Trophoblast cell (in vitro differentiated cells and primary cell): ENCODE measurements at regions not wholly inside any gene's neighbourhood (a gene's known extent, or its start where the extent isn't known, plus 50 kb on each side); places are given as distances from the start of the nearest gene placed in this dataset.
A peak's percentile ranks its signal among the peaks of the same experiment; 100 is the strongest.

Source experiments
- DNase-seq, 2 donors: peaks; one replicate each; pipeline ENCODE4 v3.0.0-alpha.2; 2016
- H2AFZ ChIP-seq: 2 replicates; pipeline ENCODE4 v1.6.1; 2013; ENCODE audit warnings: low read length, moderate library complexity, mild to moderate bottlenecking; ENCODE audit not compliant: insufficient read depth, poor library complexity
- H2AK5ac ChIP-seq: 2 replicates; pipeline ENCODE4 v1.6.1; 2013; ENCODE audit warnings: mild to moderate bottlenecking, low read length
- H2BK120ac ChIP-seq: 2 replicates; pipeline ENCODE4 v1.6.1; 2013; ENCODE audit warnings: low read length, mild to moderate bottlenecking, moderate library complexity; ENCODE audit not compliant: insufficient read depth, poor library complexity
- H2BK12ac ChIP-seq: 2 replicates; pipeline ENCODE4 v1.6.1; 2013; ENCODE audit warnings: mild to moderate bottlenecking, low read length, moderate library complexity
- H2BK5ac ChIP-seq: 2 replicates; pipeline ENCODE4 v1.6.1; 2013; ENCODE audit warnings: low read length, low read depth, moderate library complexity, mild to moderate bottlenecking; ENCODE audit not compliant: poor library complexity
- H3K14ac ChIP-seq: 2 replicates; pipeline ENCODE4 v1.6.1; 2013; ENCODE audit warnings: mild to moderate bottlenecking, low read length
- H3K18ac ChIP-seq: 2 replicates; pipeline ENCODE4 v1.6.1; 2013; ENCODE audit warnings: mild to moderate bottlenecking, low read length
- H3K23ac ChIP-seq: 2 replicates; pipeline ENCODE4 v1.6.1; 2013; ENCODE audit warnings: low read length
- H3K27ac ChIP-seq: 2 replicates; pipeline ENCODE4 v1.5.1; 2013; ENCODE audit warnings: low read depth, mild to moderate bottlenecking, inconsistent platforms, low read length, moderate library complexity
- H3K27me3 ChIP-seq: 2 replicates; pipeline ENCODE4 v1.6.1; 2013; ENCODE audit warnings: inconsistent platforms, mild to moderate bottlenecking, low read length, moderate library complexity; ENCODE audit not compliant: insufficient read depth
- H3K36me3 ChIP-seq, 2 experiments: 1 replicate in 1 of 2; 2 replicates in 1 of 2; pipeline ENCODE4 v1.6.1; 2013; ENCODE audit warnings: low read length in 2 of 2, mild to moderate bottlenecking in 2 of 2, moderate library complexity in 1 of 2; ENCODE audit not compliant: insufficient read depth in 2 of 2, control insufficient read depth in 1 of 2
- H3K4ac ChIP-seq: 2 replicates; pipeline ENCODE4 v1.6.1; 2013; ENCODE audit warnings: low read depth, mild to moderate bottlenecking, low read length, moderate library complexity
- H3K4me1 ChIP-seq, 2 experiments: 1 replicate in 1 of 2; 2 replicates in 1 of 2; pipeline ENCODE4 v1.6.1; 2013; ENCODE audit warnings: low read length in 2 of 2, mild to moderate bottlenecking in 2 of 2, moderate library complexity in 1 of 2; ENCODE audit not compliant: insufficient read depth in 2 of 2, control insufficient read depth in 1 of 2
- H3K4me2 ChIP-seq: 2 replicates; pipeline ENCODE4 v1.6.1; 2013; ENCODE audit warnings: inconsistent platforms, mild to moderate bottlenecking, low read length, moderate library complexity
- H3K4me3 ChIP-seq: 2 replicates; pipeline ENCODE4 v1.5.1; 2013; ENCODE audit warnings: mild to moderate bottlenecking, low read depth, low read length, inconsistent platforms
- H3K79me1 ChIP-seq: one replicate; pipeline ENCODE4 v1.6.1; 2013; ENCODE audit warnings: low read length
- H3K79me2 ChIP-seq: 2 replicates; pipeline ENCODE4 v1.6.1; 2013; ENCODE audit warnings: low read length, mild to moderate bottlenecking; ENCODE audit not compliant: control insufficient read depth, insufficient read depth, poor library complexity
- H3K9ac ChIP-seq: 2 replicates; pipeline ENCODE4 v1.6.1; 2013; ENCODE audit warnings: mild to moderate bottlenecking, low read length
- H3K9me3 ChIP-seq: 2 replicates; pipeline ENCODE4 v1.6.1; 2013; ENCODE audit warnings: low read depth, mild to moderate bottlenecking, control low read depth, inconsistent platforms, low read length; ENCODE audit not compliant: insufficient read depth
- H4K12ac ChIP-seq: 2 replicates; pipeline ENCODE4 v1.6.1; 2013; ENCODE audit warnings: low read depth, mild to moderate bottlenecking, low read length, moderate library complexity
- H4K8ac ChIP-seq: 2 replicates; pipeline ENCODE4 v1.6.1; 2013; ENCODE audit warnings: low read depth, mild to moderate bottlenecking, low read length, moderate library complexity
- H4K91ac ChIP-seq: one replicate; pipeline ENCODE4 v1.6.1; 2013; ENCODE audit warnings: low read depth, mild to moderate bottlenecking, low read length, moderate library complexity
- WGBS: extraction: QIAGEN DNeasy Blood & Tissue Kit; methylation state at CpG from one replicate; pipeline ENCODE4 v1.1.7; 2013; ENCODE audit warnings: missing lambda C conversion rate; ENCODE audit not compliant: insufficient read length, insufficient coverage; ENCODE audit errors: extremely low coverage; 5-methylcytosine and 5-hydroxymethylcytosine counted together

GRCh38 chr17:77365584-77366186, 224.9 kb downstream of the SEC14L1 start:
- Histone ChIP-seq H3K27ac (no peak overlapping the region), H3K14ac (peak overlapping the region; percentile 14), H4K8ac (no peak overlapping the region), H2BK12ac (no peak overlapping the region), H2AK5ac (peak overlapping the region; percentile 20), H3K9ac (no peak overlapping the region), H3K9me3 (no peaks in the 10 kb centered on the region), H3K18ac (peak overlapping the region; percentile 34), H3K4me1 (peaks cover 2 to 4% of the 10 kb centered on the region in 2 experiments), H3K79me1 (no peaks in the 10 kb centered on the region), H3K23ac (no peak overlapping the region), H4K91ac (peak overlapping the region; percentile 10), H2AFZ (peak overlapping the region; percentile 17), H3K4me3 (no peak overlapping the region), H3K36me3 (no peaks in the 10 kb centered on the region), H2BK120ac (no peak overlapping the region), H2BK5ac (no peak overlapping the region), H3K4ac (no peak overlapping the region), H3K4me2 (no peak overlapping the region), H4K12ac (no peak overlapping the region), H3K27me3 (no peaks in the 10 kb centered on the region), H3K79me2 (no peaks in the 10 kb centered on the region)
- WGBS, result no CpG with 5 or more reads among the region's 11 CpGs
- DNase-seq, result peak in 1 of 2 donors; percentile 47

GRCh38 chr17:77366206-77366557, 225.4 kb downstream of the SEC14L1 start:
- no peaks in the 10 kb centered on the region for H3K79me1 ChIP-seq
- no peak overlapping the region for H2AK5ac ChIP-seq
- peaks cover 2 to 4% of the 10 kb centered on the region in 2 experiments for H3K4me1 ChIP-seq
- no peak overlapping the region for H3K18ac ChIP-seq
- no peak overlapping the region for H4K12ac ChIP-seq
- no peak overlapping the region for H4K8ac ChIP-seq
- H3K4me2 ChIP-seq, result no peak overlapping the region
- no peak overlapping the region for H2BK5ac ChIP-seq
- no peak overlapping the region for H2BK120ac ChIP-seq
- no peak overlapping the region for H3K9ac ChIP-seq
- no peaks in the 10 kb centered on the region for H3K27me3 ChIP-seq
- H2AFZ ChIP-seq, result no peak overlapping the region
- DNase-seq, result no peak
- WGBS, result no CpG with 5 or more reads among the region's 5 CpGs
- no peaks in the 10 kb centered on the region for H3K79me2 ChIP-seq
- H3K4me3 ChIP-seq, result no peak overlapping the region
- H3K36me3 ChIP-seq, result no peaks in the 10 kb centered on the region
- no peak overlapping the region for H2BK12ac ChIP-seq
- no peak overlapping the region for H3K4ac ChIP-seq
- H3K23ac ChIP-seq, result no peak overlapping the region
- H3K14ac ChIP-seq, result no peak overlapping the region
- no peak overlapping the region for H3K27ac ChIP-seq
- H4K91ac ChIP-seq, result no peak overlapping the region
- H3K9me3 ChIP-seq, result no peaks in the 10 kb centered on the region

DNA sequence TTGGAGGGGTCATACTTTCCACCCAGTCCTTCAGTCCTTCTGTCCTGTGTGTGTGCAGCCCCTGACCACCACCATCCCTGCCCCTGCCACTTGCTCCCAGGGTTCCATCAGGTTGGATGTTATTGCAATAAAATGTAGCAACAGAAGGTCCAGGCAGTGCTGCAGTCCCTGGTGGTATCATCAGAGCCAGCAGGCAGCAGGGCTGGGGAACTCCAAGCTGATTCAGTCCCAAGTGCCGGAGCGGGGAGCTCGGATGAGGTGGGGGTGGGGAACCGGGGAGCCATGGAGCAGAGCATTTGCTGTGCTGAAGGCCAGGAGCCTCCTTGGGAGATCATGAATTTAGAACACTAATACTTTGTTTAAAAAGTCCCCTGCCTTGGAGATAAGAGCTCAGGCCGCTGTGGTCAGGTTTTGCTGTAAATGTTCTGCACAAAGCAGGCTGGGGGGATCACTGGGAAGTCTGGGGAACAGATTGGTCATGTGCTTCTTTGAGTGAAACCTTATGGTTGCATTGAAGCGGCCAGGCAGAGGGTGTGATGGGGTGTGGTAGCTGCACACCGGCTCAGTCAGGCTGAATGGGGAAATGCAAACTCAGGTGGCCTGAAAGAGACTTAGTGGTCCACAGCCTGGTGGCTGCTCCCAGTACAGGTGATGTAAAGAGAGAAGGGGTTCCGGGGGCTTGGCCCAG, 225.9 kb downstream of the SEC14L1 start:
- peaks cover 2 to 4% of the 10 kb centered on the region in 2 experiments for H3K4me1 ChIP-seq
- H3K4me3 ChIP-seq, result no peak overlapping the region
- no peak overlapping the region for H2AK5ac ChIP-seq
- no peak overlapping the region for H2BK5ac ChIP-seq
- WGBS, result no CpG with 5 or more reads among the region's 8 CpGs
- H3K18ac ChIP-seq, result no peak overlapping the region
- no peak overlapping the region for H4K8ac ChIP-seq
- no peak overlapping the region for H3K23ac ChIP-seq
- H3K9me3 ChIP-seq, result no peaks in the 10 kb centered on the region
- no peak overlapping the region for H3K9ac ChIP-seq
- no peak overlapping the region for H2BK120ac ChIP-seq
- H3K27ac ChIP-seq, result no peak overlapping the region
- no peak overlapping the region for H3K14ac ChIP-seq
- H3K36me3 ChIP-seq, result no peaks in the 10 kb centered on the region
- no peaks in the 10 kb centered on the region for H3K27me3 ChIP-seq
- H2AFZ ChIP-seq, result no peak overlapping the region
- no peak for DNase-seq
- H3K79me1 ChIP-seq, result no peaks in the 10 kb centered on the region
- H2BK12ac ChIP-seq, result no peak overlapping the region
- no peak overlapping the region for H3K4me2 ChIP-seq
- no peak overlapping the region for H4K91ac ChIP-seq
- H4K12ac ChIP-seq, result no peak overlapping the region
- H3K79me2 ChIP-seq, result no peaks in the 10 kb centered on the region
- H3K4ac ChIP-seq, result no peak overlapping the region

- no peaks in the 10 kb centered on the region for H3K36me3 ChIP-seq
- H3K4me3 ChIP-seq, result no peak overlapping the region
- H4K12ac ChIP-seq, result no peak overlapping the region
- no peak overlapping the region for H3K4me2 ChIP-seq
- H2BK5ac ChIP-seq, result no peak overlapping the region
- H3K9ac ChIP-seq, result peak overlapping the region; percentile 17
- no peak overlapping the region for H4K91ac ChIP-seq
- no peaks in the 10 kb centered on the region for H3K9me3 ChIP-seq
- H3K79me1 ChIP-seq, result peaks cover 19% of the 10 kb centered on the region
- H2BK120ac ChIP-seq, result no peak overlapping the region
- no peak overlapping the region for H2BK12ac ChIP-seq
- H4K8ac ChIP-seq, result no peak overlapping the region
- no peak overlapping the region for H3K27ac ChIP-seq
- no peak overlapping the region for H3K4ac ChIP-seq
- H3K14ac ChIP-seq, result no peak overlapping the region
- H3K23ac ChIP-seq, result no peak overlapping the region
- DNase-seq, result no peak
- H3K4me1 ChIP-seq, result peaks cover 10 to 13% of the 10 kb centered on the region in 2 experiments
- H3K18ac ChIP-seq, result no peak overlapping the region
- H3K79me2 ChIP-seq, result peaks cover 9% of the 10 kb centered on the region
- WGBS, result no CpG with 5 or more reads among the region's 13 CpGs
- H2AK5ac ChIP-seq, result no peak overlapping the region
- no peaks in the 10 kb centered on the region for H3K27me3 ChIP-seq
- H2AFZ ChIP-seq, result no peak overlapping the region
Observed at GRCh38 chr17:77369544-77369971, 228.8 kb downstream of the SEC14L1 start.
